ENCODE measurements at regions not wholly inside any gene's neighbourhood (a gene's known extent, or its start where the extent isn't known, plus 50 kb on each side); places are given as distances from the start of the nearest gene placed in this dataset.
A peak's percentile ranks its signal among the peaks of the same experiment; 100 is the strongest.
"Not testable (repeated sequence)": the region's sequence is repeated elsewhere in the genome, so short reads cannot be mapped to it uniquely, and the experiment has no call there.

DNA sequence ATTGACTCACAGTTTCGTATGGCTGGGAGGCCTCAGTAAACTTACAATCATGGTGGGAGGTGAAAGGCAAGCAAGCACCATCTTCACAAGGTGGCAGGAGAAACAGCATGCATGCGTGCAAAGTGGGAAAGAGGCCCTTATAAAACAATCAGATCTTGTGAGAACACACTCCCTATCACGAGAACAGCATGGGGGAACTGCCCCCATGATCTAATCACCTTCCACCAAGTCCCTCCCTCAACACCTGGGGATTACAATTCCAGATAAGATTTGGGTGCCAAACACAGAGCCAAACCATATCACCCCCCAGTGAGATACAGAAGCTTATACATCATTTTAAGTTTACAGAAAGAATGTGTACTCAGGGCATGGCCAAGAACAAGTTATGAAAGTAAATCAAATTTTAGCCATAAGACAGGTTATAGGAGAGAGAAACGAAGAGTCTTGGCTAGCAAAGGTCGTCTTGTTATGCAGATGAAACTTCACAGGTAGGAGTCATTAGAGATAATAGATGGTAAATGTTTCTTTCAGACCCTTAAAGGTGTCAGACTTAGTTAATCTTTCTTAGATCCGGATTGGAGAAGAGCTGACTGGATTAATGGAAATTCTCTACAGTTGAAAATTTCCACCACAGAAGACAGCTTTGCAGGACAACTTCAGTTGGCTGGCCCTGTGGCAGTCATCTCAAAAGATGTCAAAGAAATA lies 79.8 kb upstream of the SEL1L start:
- no peak for DNase-seq
- no peaks in the 10 kb centered on the region for H3K9me3 ChIP-seq
- H3K27ac ChIP-seq = no peak overlapping the region
- no peak overlapping the region for H3K4me3 ChIP-seq
- TF ChIP-seq POLR2AphosphoS5 (IDR thresholded peaks at IDR 0.05) (no peak), POLR2A (IDR thresholded peaks at IDR 0.05) (no peak), EP300 (IDR thresholded peaks at IDR 0.05) (no peak)
- TF ChIP-seq, protein P1, sequence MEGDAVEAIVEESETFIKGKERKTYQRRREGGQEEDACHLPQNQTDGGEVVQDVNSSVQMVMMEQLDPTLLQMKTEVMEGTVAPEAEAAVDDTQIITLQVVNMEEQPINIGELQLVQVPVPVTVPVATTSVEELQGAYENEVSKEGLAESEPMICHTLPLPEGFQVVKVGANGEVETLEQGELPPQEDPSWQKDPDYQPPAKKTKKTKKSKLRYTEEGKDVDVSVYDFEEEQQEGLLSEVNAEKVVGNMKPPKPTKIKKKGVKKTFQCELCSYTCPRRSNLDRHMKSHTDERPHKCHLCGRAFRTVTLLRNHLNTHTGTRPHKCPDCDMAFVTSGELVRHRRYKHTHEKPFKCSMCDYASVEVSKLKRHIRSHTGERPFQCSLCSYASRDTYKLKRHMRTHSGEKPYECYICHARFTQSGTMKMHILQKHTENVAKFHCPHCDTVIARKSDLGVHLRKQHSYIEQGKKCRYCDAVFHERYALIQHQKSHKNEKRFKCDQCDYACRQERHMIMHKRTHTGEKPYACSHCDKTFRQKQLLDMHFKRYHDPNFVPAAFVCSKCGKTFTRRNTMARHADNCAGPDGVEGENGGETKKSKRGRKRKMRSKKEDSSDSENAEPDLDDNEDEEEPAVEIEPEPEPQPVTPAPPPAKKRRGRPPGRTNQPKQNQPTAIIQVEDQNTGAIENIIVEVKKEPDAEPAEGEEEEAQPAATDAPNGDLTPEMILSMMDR (IDR thresholded peaks at IDR 0.05) = no peak
- H3K4me1 ChIP-seq = no peaks in the 10 kb centered on the region
- no peaks in the 10 kb centered on the region for H3K36me3 ChIP-seq
- intact Hi-C loops (cut with DNase I) = no loop called here
- 24 to 47% methylated on average over 6 of the region's 6 CpGs for WGBS, 2 donors
- H3K27me3 ChIP-seq = no peaks in the 10 kb centered on the region

DNA sequence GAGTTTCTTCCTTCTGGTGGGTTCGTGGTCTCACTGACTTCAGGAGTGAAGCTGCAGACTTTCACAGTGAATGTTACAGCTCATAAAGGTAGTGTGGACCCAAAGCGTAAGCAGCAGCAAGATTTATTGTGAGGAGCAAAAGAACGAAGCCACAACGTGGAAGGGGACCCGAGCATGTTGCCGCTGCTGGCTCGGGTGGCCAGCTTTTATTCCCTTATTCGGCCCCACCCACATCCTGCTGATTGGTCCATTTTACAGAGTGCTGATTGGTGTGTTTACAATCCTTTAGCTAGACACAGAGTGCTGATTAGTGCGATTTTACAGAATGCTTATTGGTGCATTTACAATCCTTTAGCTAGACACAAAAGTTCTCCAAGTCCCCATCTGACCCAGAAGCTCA lies 80.6 kb upstream of the SEL1L start:
- H3K27ac ChIP-seq; H3K9me3 ChIP-seq; intact Hi-C loops (cut with DNase I); DNase-seq; H3K36me3 ChIP-seq; H3K27me3 ChIP-seq; H3K4me1 ChIP-seq; H3K4me3 ChIP-seq: not testable (repeated sequence)
- WGBS, 2 donors = 85 to 86% methylated on average over 9 of the region's 9 CpGs

DNA sequence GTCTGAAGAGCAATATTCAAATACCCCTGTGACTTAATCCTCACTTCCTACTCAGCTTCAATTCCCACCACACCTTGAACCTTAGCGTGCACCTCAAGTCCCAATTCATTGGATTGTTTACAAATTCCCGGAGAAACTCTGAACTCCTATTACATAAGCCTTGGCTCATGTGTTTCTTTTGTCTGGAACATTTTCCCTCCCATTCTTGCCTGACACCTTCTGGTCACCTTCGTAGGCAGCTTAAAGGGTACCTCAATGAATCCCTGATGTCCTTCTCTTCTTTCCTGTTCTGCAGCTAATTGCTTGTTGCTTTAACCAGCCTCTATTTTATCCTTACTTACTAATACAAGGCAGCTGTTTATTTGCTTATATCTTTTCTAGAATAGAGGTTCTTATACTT lies 85.0 kb upstream of the SEL1L start:
- no peak for DNase-seq
- intact Hi-C loops (cut with DNase I) = no loop called here
- Histone ChIP-seq H3K36me3 (no peaks in the 10 kb centered on the region), H3K4me1 (no peaks in the 10 kb centered on the region), H3K9me3 (no peaks in the 10 kb centered on the region), H3K27ac (no peak overlapping the region), H3K27me3 (no peaks in the 10 kb centered on the region), H3K4me3 (no peak overlapping the region)
- 35 to 58% methylated on average over 3 of the region's 3 CpGs for WGBS, 2 donors
- TF ChIP-seq POLR2AphosphoS5 (IDR thresholded peaks at IDR 0.05) (no peak), EP300 (IDR thresholded peaks at IDR 0.05) (no peak), POLR2A (IDR thresholded peaks at IDR 0.05) (no peak)
- TF ChIP-seq, protein P1 (IDR thresholded peaks at IDR 0.05) = no peak

DNA sequence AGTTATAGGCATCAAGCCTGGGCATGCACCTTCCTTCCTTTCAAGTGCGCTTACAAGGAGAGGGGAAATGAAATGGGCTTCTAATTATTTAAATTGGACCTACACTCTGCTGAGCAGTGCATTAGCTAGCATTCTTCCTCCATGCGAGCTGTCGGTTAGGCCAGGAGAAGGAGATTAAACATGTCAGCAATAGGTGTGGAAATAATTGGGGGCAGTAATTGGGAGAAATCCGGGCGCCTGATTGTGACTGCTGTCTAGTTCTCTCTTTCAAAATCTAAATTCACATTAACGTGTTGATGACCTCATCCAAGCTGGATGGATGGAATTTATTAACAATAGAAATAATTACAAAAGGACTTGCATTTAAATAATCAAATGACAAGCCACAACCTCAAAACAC lies 86.2 kb upstream of the SEL1L start:
- DNase-seq = no peak
- 84 to 88% methylated on average over 6 of the region's 6 CpGs for WGBS, 2 donors
- no peak for TF ChIP-seq EP300 (IDR thresholded peaks at IDR 0.05)
- TF ChIP-seq, protein P1 (IDR thresholded peaks at IDR 0.05) = no peak
- no peak for TF ChIP-seq POLR2AphosphoS5 (IDR thresholded peaks at IDR 0.05)
- no peak for TF ChIP-seq POLR2A (IDR thresholded peaks at IDR 0.05)
- Histone ChIP-seq H3K9me3 (no peaks in the 10 kb centered on the region), H3K27me3 (no peaks in the 10 kb centered on the region), H3K4me3 (no peak overlapping the region), H3K27ac (no peak overlapping the region), H3K4me1 (no peaks in the 10 kb centered on the region), H3K36me3 (no peaks in the 10 kb centered on the region)
- intact Hi-C loops (cut with DNase I) = no loop called here

DNA sequence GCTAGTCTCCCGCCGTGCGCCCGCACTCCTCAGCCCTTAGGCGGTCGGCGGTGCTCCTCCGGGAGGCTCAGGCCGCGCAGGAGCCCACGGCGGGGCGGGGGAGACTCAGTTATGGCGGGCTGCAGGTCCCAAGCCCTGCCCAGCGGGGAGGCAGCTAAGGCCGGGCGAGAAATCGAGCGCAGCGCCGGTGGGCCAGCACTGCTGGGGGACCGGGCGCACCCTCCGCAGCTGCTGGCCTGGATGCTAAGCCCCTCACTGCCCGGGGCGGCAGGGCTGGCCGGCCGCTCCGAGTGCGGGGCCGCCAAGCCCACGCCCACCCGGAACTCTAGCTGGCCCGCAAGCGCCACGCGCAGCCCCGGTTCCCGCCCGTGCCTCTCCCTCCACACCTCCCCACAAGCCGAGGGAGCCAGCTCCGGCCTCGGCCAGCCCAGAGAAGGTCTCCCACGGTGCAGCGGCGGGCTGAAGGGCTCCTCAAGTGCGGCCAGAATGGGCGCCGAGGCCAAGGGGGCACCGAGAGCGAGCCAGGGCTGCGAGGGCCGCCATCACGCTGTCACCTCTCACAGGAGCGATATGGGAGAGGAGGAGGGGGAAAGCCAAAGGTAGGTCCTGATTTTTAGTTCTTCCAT lies 90.2 kb upstream of the SEL1L start:
- 94 to 95% methylated on average over 55 of the region's 55 CpGs for WGBS, 2 donors
- not testable (repeated sequence) for H3K36me3 ChIP-seq

DNA sequence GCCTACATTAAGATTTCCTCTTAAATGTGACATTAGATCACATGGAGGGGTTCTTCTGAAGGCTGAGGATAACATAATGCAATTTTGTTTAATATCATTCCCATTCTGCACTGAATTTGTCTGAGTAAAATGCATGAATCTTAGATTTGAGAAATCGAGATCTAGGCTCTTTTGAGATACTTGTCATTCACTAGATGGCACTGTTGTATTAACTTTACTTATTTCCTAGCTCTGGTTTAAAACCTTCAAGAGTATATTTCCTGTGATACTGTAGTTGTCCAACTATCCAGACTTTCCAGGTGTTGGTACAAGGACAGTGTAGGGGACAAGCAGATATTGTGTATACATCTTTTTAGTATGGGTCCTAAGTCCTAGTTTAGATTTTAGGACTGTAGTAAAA lies 91.7 kb upstream of the SEL1L start:
- no peak for DNase-seq
- Histone ChIP-seq H3K36me3 (no peaks in the 10 kb centered on the region), H3K4me3 (no peak overlapping the region), H3K27ac (no peak overlapping the region), H3K9me3 (no peaks in the 10 kb centered on the region), H3K4me1 (no peaks in the 10 kb centered on the region), H3K27me3 (no peaks in the 10 kb centered on the region)
- intact Hi-C loops (cut with DNase I) = no loop called here
- TF ChIP-seq, protein P1 (IDR thresholded peaks at IDR 0.05) = peak in 1 of 4 experiments; percentile 8
- no peak for TF ChIP-seq POLR2A (IDR thresholded peaks at IDR 0.05)
- 0 to 3% methylated on average over 1 of the region's 1 CpG for WGBS, 2 donors

More for the DNA sequence above, 90.2 kb upstream of the SEL1L start:
- H3K4me1 ChIP-seq; H3K27ac ChIP-seq; DNase-seq; H3K9me3 ChIP-seq; H3K4me3 ChIP-seq; H3K27me3 ChIP-seq; intact Hi-C loops (cut with DNase I): not testable (repeated sequence)

Measured in sigmoid colon (tissue), 6 donors.